Transverse colon (tissue), 4 donors: ENCODE measurements at regions not wholly inside any gene's neighbourhood (a gene's known extent, or its start where the extent isn't known, plus 50 kb on each side); places are given as distances from the start of the nearest gene placed in this dataset.

Experiments used
- DNase-seq: peaks from one replicate; pipeline ENCODE4 v3.0.0-alpha.2; 2019
- H3K27ac ChIP-seq, 4 donors: fragments of 200-600 bp; sonication (generic); 2 replicates each; pipeline ENCODE4 v1.5.1; 2016 to 2018; ENCODE audit warnings: inconsistent platforms in 4 of 4
- H3K27me3 ChIP-seq: fragments of 200-600 bp; sonication (generic); 2 replicates; pipeline ENCODE4 v1.5.1; 2017; ENCODE audit warnings: inconsistent platforms
- H3K36me3 ChIP-seq, 4 donors: fragments of 200-600 bp; sonication (generic); 2 replicates each; pipeline ENCODE4 v1.5.1; 2017 to 2019; ENCODE audit warnings: inconsistent platforms in 4 of 4
- H3K4me1 ChIP-seq, 4 donors: fragments of 200-600 bp; sonication (generic); 2 replicates each; pipeline ENCODE4 v1.5.1; 2017 to 2020; ENCODE audit warnings: inconsistent platforms in 4 of 4
- H3K4me3 ChIP-seq, 4 donors: fragments of 200-600 bp; sonication (generic); 1 replicate in 1 of 4; 2 replicates in 3 of 4; pipeline versions ENCODE4 v1.5.1 to v1.6.1; 2017 to 2019; ENCODE audit warnings: inconsistent platforms in 4 of 4
- H3K9me3 ChIP-seq, 2 donors: fragments of 200-600 bp; sonication (generic); 2 replicates each; pipeline ENCODE4 v1.5.1; 2017 to 2019; ENCODE audit warnings: inconsistent platforms in 2 of 2
- CTCF ChIP-seq, 5 experiments: fragments of 200-600 bp in 3 of 5; fragments of 450-650 bp in 2 of 5; sonication (generic) in 3 of 5; IDR thresholded peaks; 1 replicate in 2 of 5; 2 replicates in 3 of 5; pipeline ENCODE4 v1.5.1; 2016 to 2017; ENCODE audit warnings: antibody characterized with exemption in 5 of 5, inconsistent platforms in 3 of 5, mild to moderate bottlenecking in 2 of 5, moderate library complexity in 1 of 5
- EP300 ChIP-seq: sonication (generic); formaldehyde crosslinking; IDR thresholded peaks from one replicate; pipeline ENCODE4 v1.6.1; 2017; ENCODE audit warnings: antibody characterized with exemption, low read depth
- POLR2A ChIP-seq: fragments of 450-650 bp; IDR thresholded peaks from one replicate; pipeline ENCODE4 v1.6.1; 2016; ENCODE audit warnings: antibody characterized with exemption, mild to moderate bottlenecking, moderate library complexity
- POLR2AphosphoS5 ChIP-seq, 3 donors: sonication (generic); formaldehyde crosslinking; IDR thresholded peaks; one replicate each; pipeline ENCODE4 v1.6.1; 2016; ENCODE audit warnings: antibody characterized with exemption in 3 of 3
- WGBS, 2 donors: methylation state at CpG; one replicate each; pipeline ENCODE4 v1.1.5; 2018; ENCODE audit warnings: low coverage in 1 of 2; 5-methylcytosine and 5-hydroxymethylcytosine counted together
- in situ Hi-C, 4 donors: fragments of 200-750 bp; cut with MboI; loops; one replicate each; pipeline versions ENCODE4 v1.15.0 to v1.15.1; 2017; ENCODE audit warnings: low sequenced_read_pairs in 3 of 4, low pct_ligation_motif_present in 1 of 4, low pct_unique_long_range_greater_than_20kb in 1 of 4
- intact Hi-C: fragments of 100-400 bp; cut with DNase I; formaldehyde crosslinking; loops from one replicate; pipeline ENCODE4 v1.15.1; 2023; ENCODE audit warnings: low total_unique reads

- no peak for DNase-seq
- intact Hi-C loops (no loop called here), in situ Hi-C loops (no loop called here)
- no peaks in the 10 kb centered on the region for H3K9me3 ChIP-seq
- TF ChIP-seq POLR2AphosphoS5 (IDR thresholded peaks at IDR 0.05), result no peak
- no peak for TF ChIP-seq POLR2A
- H3K27ac ChIP-seq, result no peak overlapping the region
- no peaks in the 10 kb centered on the region for H3K36me3 ChIP-seq
- H3K4me1 ChIP-seq, result no peaks in the 10 kb centered on the region
- no peaks in the 10 kb centered on the region for H3K27me3 ChIP-seq
- no peak overlapping the region for H3K4me3 ChIP-seq
- 54 to 76% methylated on average over 4 to 7 of the region's 7 CpGs for WGBS, 2 donors
These were observed 689.7 kb downstream of the BCL11B start for GRCh38 chr14:98582276-98582675.

DNA sequence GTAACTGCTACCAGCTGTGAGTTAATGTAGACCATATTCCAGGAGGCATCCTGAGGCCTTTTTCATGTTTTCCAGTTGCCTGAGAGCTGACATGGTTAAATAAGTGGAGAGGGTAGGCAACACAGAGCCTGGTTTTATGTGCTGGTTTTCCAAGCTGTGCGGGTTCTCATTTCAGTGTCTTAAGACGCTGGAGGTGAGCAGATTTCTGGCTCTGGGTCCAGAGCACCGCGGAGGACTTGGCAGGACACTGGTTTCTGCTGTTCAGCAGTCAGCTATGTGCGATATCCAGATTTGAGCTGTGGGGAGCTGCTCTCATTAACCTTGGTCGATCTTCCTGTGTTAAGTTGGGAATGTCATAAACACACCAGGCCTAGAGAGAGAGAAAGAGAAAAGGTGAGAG lies 680.8 kb downstream of the BCL11B start:
- 72 to 77% methylated on average over 6 of the region's 6 CpGs for WGBS, 2 donors
- no peaks in the 10 kb centered on the region for H3K27me3 ChIP-seq
- in situ Hi-C loops, result no loop called here
- TF ChIP-seq CTCF (IDR thresholded peaks at IDR 0.05) (no peak), EP300 (no peak)
- no peak overlapping the region for H3K27ac ChIP-seq
- no peaks in the 10 kb centered on the region for H3K9me3 ChIP-seq
- no peak overlapping the region for H3K4me3 ChIP-seq
- H3K4me1 ChIP-seq, result no peaks in the 10 kb centered on the region
- intact Hi-C loops, result no loop called here
- H3K36me3 ChIP-seq, result no peaks in the 10 kb centered on the region
- no peak for DNase-seq

DNA sequence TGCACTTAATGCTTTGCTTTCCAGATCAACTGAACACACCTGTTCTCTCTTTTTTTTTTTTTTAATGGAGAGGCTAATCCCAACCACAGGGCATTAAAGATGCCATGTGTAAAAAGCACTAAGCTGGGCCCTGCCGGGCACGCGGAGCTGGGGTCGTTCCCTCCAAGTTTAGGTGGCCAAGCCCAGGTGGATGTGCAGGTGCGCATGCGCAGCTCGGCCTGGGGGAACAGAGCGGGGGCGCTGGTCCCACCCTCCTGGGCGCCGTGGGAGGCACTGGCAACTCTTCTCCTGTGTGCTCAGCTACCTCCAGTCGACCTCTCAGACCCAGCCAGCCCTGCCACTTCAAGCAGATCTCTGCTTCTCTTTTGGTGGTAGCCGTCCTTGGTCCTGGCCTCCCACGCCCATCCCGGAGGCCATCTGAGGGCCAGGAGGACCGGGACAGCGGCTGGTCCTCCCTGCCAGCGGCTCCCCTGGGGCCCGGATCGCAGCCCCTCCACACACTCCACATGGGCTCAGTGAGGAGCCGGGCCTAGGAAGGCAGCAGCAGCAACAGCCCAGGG lies 679.3 kb downstream of the BCL11B start:
- Histone ChIP-seq H3K4me1 (no peaks in the 10 kb centered on the region), H3K4me3 (no peak overlapping the region), H3K27ac (no peak overlapping the region), H3K27me3 (no peaks in the 10 kb centered on the region), H3K36me3 (no peaks in the 10 kb centered on the region), H3K9me3 (no peaks in the 10 kb centered on the region)
- intact Hi-C loops (no loop called here), in situ Hi-C loops (no loop called here)
- no peak for DNase-seq
- 82 to 83% methylated on average over 2 to 21 of the region's 21 CpGs for WGBS, 2 donors
- no peak for TF ChIP-seq POLR2AphosphoS5 (IDR thresholded peaks at IDR 0.05)
- no peak for TF ChIP-seq EP300
- no peak for TF ChIP-seq POLR2A
- no peak for TF ChIP-seq CTCF (IDR thresholded peaks at IDR 0.05)

DNA sequence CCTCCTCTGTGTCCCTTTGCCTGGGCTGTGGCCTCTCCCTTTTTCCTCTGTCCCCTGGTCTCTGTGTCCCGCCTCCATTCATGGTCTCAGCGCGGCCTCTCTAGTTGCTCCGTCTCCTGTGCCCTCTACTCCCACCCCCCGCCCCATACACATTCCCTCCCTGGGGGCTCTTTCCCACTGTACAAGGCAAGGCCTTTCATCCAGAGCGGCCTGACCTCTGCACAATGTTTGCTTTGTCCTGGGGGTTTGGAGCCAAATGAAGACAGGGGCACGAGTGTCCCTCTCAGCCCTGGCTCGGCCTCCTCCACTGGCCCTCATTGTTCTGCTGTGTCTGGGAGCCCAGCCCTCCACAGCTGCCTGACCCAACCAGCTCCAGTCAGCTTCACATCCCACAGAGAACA lies 678.6 kb downstream of the BCL11B start:
- Histone ChIP-seq H3K27me3 (no peaks in the 10 kb centered on the region), H3K36me3 (no peaks in the 10 kb centered on the region), H3K4me1 (no peaks in the 10 kb centered on the region), H3K4me3 (no peak overlapping the region), H3K27ac (no peak overlapping the region), H3K9me3 (no peaks in the 10 kb centered on the region)
- WGBS, 2 donors, result 77 to 80% methylated on average over 1 to 8 of the region's 8 CpGs
- no peak for TF ChIP-seq CTCF (IDR thresholded peaks at IDR 0.05)
- TF ChIP-seq POLR2AphosphoS5 (IDR thresholded peaks at IDR 0.05), result no peak
- no peak for TF ChIP-seq POLR2A
- no peak for TF ChIP-seq EP300
- in situ Hi-C loops, result no loop called here
- DNase-seq, result no peak
- intact Hi-C loops, result no loop called here

GRCh38 chr14:98594156-98594555 lies 677.8 kb downstream of the BCL11B start:
- in situ Hi-C loops (no loop called here), intact Hi-C loops (no loop called here)
- TF ChIP-seq POLR2AphosphoS5 (IDR thresholded peaks at IDR 0.05) (no peak), CTCF (IDR thresholded peaks at IDR 0.05) (no peak), POLR2A (no peak), EP300 (no peak)
- DNase-seq, result no peak
- Histone ChIP-seq H3K4me3 (no peak overlapping the region), H3K27ac (no peak overlapping the region), H3K4me1 (no peaks in the 10 kb centered on the region), H3K36me3 (no peaks in the 10 kb centered on the region), H3K9me3 (no peaks in the 10 kb centered on the region), H3K27me3 (no peaks in the 10 kb centered on the region)
- 77 to 88% methylated on average over 3 to 5 of the region's 5 CpGs for WGBS, 2 donors
